ENCODE measurements at regions not wholly inside any gene's neighbourhood (a gene's known extent, or its start where the extent isn't known, plus 50 kb on each side); places are given as distances from the start of the nearest gene placed in this dataset.

DNA sequence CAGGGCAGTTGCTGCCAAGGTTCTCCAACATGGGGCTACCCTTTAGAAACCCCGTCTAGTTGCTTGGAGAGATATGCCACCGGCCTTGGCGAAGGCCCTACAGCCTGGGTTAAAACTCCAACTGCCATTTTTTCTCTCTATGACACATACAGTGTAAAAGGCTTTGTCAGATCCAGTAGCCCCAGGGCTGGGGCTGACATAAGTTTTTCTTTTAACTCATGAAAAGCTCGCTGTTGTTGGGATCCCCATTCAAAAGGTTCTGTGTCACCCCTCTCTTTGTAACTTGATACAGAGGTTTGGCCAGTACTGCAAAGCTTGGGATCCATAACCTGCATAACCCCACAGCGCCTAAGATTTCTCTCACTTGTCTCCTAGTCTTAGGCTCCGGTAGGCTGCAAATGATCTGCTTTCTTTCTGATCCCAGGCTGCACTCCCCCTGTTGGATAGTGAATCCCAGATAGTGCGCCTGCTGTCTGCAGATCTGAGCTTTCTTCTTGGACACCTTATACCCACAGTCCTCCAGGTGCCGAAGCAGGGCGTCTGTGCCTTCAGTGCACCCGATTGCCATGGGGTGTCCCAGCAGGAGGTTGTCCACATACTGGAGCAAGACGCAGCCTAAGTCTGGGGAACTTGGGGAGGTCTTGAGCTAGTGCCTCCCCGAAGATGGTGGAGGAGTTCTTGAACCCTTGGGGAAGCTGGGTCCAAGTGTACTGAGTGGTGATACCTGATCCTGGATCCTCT lies 406.2 kb downstream of the TGFB2 start:
- Histone ChIP-seq H3K9ac (ENCODE audit: low read length) (no peak overlapping the region), H4K20me1 (ENCODE audit: insufficient read depth) (no peaks in the 10 kb centered on the region), H3K9me3 (ENCODE audit: control insufficient read depth in 1 of 2, insufficient read depth in 1 of 2, low read depth in 1 of 2, low read length in 2 of 2) (no peaks in the 10 kb centered on the region), H3K4me1 (ENCODE audit: control insufficient read depth in 1 of 2, insufficient read depth in 2 of 2, low read length in 2 of 2) (peaks cover 0 to 2% of the 10 kb centered on the region in 2 experiments; a peak in 1 of 4 replicates), H3K36me3 (ENCODE audit: control insufficient read depth in 1 of 2, insufficient read depth in 2 of 2, low read length in 2 of 2) (no peaks in the 10 kb centered on the region), H3K4me3 (replicated peaks in 1 of 2; ENCODE audit: low read depth in 1 of 2, low read length in 2 of 2) (no peak overlapping the region), H3K9me2 (ENCODE audit: insufficient read depth) (no peaks in the 10 kb centered on the region), H3K27me3 (ENCODE audit: insufficient read depth, low read length) (no peaks in the 10 kb centered on the region), H3K79me2 (ENCODE audit: insufficient read depth, low read length) (no peaks in the 10 kb centered on the region), H2AFZ (ENCODE audit: low read depth, low read length, poor library complexity, severe bottlenecking) (no peak overlapping the region), H3K27ac (ENCODE audit: low read depth, low read length) (no peak overlapping the region), H3K4me2 (ENCODE audit: low read length) (no peak overlapping the region)
- DNase-seq (ENCODE audit: low read depth, low spot score) (no peak), ATAC-seq (no peak)
- ChIA-PET RAD21 (ENCODE audit: low non-redundant PET in 1 of 2, low total read pairs in 2 of 2, uncharacterized antibody in 2 of 2, unreplicated experiment in 2 of 2) (no interaction called here), CTCF (no interaction called here), POLR2A (no interaction called here)
- no TSS peak for BruUV-seq (replicated peaks)
- TF ChIP-seq, protein P1, sequence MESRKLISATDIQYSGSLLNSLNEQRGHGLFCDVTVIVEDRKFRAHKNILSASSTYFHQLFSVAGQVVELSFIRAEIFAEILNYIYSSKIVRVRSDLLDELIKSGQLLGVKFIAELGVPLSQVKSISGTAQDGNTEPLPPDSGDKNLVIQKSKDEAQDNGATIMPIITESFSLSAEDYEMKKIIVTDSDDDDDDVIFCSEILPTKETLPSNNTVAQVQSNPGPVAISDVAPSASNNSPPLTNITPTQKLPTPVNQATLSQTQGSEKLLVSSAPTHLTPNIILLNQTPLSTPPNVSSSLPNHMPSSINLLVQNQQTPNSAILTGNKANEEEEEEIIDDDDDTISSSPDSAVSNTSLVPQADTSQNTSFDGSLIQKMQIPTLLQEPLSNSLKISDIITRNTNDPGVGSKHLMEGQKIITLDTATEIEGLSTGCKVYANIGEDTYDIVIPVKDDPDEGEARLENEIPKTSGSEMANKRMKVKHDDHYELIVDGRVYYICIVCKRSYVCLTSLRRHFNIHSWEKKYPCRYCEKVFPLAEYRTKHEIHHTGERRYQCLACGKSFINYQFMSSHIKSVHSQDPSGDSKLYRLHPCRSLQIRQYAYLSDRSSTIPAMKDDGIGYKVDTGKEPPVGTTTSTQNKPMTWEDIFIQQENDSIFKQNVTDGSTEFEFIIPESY (IDR thresholded peaks at IDR 0.05; ENCODE audit: extremely low read depth, insufficient replicate concordance, low read length): no peak
- TF ChIP-seq YY1 (IDR thresholded peaks at IDR 0.05; ENCODE audit: extremely low read depth, insufficient replicate concordance, low read depth, low read length) (no peak), CBX3 (IDR thresholded peaks at IDR 0.05; ENCODE audit: low read depth) (no peak), POLR2AphosphoS5 (IDR thresholded peaks at IDR 0.05; ENCODE audit: low read depth, low read length) (no peak), SRF (IDR thresholded peaks at IDR 0.05; ENCODE audit: low read depth) (no peak), JUND (IDR thresholded peaks at IDR 0.05) (no peak), SP1 (IDR thresholded peaks at IDR 0.05; ENCODE audit: low read depth) (no peak), EZH2 (IDR thresholded peaks at IDR 0.05) (no peak), TCF7L2 (IDR thresholded peaks at IDR 0.05; ENCODE audit: borderline replicate concordance, extremely low read depth, insufficient read depth, insufficient read length) (no peak), EGR1 (IDR thresholded peaks at IDR 0.05; ENCODE audit: low read depth) (no peak), ELF1 (IDR thresholded peaks at IDR 0.05; ENCODE audit: borderline replicate concordance, low read depth) (no peak)
- TF ChIP-seq, protein P2, sequence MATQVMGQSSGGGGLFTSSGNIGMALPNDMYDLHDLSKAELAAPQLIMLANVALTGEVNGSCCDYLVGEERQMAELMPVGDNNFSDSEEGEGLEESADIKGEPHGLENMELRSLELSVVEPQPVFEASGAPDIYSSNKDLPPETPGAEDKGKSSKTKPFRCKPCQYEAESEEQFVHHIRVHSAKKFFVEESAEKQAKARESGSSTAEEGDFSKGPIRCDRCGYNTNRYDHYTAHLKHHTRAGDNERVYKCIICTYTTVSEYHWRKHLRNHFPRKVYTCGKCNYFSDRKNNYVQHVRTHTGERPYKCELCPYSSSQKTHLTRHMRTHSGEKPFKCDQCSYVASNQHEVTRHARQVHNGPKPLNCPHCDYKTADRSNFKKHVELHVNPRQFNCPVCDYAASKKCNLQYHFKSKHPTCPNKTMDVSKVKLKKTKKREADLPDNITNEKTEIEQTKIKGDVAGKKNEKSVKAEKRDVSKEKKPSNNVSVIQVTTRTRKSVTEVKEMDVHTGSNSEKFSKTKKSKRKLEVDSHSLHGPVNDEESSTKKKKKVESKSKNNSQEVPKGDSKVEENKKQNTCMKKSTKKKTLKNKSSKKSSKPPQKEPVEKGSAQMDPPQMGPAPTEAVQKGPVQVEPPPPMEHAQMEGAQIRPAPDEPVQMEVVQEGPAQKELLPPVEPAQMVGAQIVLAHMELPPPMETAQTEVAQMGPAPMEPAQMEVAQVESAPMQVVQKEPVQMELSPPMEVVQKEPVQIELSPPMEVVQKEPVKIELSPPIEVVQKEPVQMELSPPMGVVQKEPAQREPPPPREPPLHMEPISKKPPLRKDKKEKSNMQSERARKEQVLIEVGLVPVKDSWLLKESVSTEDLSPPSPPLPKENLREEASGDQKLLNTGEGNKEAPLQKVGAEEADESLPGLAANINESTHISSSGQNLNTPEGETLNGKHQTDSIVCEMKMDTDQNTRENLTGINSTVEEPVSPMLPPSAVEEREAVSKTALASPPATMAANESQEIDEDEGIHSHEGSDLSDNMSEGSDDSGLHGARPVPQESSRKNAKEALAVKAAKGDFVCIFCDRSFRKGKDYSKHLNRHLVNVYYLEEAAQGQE (IDR thresholded peaks at IDR 0.05; ENCODE audit: low read depth): no peak
- TF ChIP-seq, protein P3, sequence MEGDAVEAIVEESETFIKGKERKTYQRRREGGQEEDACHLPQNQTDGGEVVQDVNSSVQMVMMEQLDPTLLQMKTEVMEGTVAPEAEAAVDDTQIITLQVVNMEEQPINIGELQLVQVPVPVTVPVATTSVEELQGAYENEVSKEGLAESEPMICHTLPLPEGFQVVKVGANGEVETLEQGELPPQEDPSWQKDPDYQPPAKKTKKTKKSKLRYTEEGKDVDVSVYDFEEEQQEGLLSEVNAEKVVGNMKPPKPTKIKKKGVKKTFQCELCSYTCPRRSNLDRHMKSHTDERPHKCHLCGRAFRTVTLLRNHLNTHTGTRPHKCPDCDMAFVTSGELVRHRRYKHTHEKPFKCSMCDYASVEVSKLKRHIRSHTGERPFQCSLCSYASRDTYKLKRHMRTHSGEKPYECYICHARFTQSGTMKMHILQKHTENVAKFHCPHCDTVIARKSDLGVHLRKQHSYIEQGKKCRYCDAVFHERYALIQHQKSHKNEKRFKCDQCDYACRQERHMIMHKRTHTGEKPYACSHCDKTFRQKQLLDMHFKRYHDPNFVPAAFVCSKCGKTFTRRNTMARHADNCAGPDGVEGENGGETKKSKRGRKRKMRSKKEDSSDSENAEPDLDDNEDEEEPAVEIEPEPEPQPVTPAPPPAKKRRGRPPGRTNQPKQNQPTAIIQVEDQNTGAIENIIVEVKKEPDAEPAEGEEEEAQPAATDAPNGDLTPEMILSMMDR (IDR thresholded peaks at IDR 0.05 in 2 of 3, conservative IDR thresholded peaks at IDR 0.05 in 1 of 3; ENCODE audit: borderline replicate concordance in 1 of 3, insufficient read depth in 1 of 3, low read depth in 2 of 3, low read length in 2 of 3): no peak
- TF ChIP-seq, protein P4, sequence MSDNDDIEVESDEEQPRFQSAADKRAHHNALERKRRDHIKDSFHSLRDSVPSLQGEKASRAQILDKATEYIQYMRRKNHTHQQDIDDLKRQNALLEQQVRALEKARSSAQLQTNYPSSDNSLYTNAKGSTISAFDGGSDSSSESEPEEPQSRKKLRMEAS (IDR thresholded peaks at IDR 0.05): no peak
- intact Hi-C loops (cut with micrococcal nuclease): no loop called here
